Femur (tissue), 1 donor: ENCODE measurements at regions not wholly inside any gene's neighbourhood (a gene's known extent, or its start where the extent isn't known, plus 50 kb on each side); places are given as distances from the start of the nearest gene placed in this dataset.
"Not testable (repeated sequence)": the region's sequence is repeated elsewhere in the genome, so short reads cannot be mapped to it uniquely, and the experiment has no call there.

Experiments
- DNase-seq: peaks from one replicate; pipeline ENCODE4 v3.0.0-alpha.2; 2017

DNA sequence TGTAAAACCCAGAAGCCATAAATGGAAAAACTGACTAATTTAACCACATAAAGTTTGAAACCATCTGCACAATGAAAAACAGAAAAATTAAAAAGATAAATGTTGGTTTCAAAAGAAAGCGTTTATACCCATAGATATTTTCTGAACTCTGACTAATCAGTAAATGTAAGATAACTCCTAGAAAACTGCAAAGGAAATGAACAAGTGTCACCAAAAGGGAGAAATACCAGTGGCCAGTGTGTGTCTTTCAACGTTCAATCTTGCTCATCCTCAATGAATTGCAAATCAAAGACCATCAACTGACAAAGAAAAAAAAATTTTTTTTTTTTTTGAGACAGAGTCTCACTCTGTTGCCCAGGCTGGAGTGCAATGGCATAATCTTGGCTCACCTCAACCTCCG lies 180.1 kb downstream of the SYK start:
- DNase-seq = no peak

DNA sequence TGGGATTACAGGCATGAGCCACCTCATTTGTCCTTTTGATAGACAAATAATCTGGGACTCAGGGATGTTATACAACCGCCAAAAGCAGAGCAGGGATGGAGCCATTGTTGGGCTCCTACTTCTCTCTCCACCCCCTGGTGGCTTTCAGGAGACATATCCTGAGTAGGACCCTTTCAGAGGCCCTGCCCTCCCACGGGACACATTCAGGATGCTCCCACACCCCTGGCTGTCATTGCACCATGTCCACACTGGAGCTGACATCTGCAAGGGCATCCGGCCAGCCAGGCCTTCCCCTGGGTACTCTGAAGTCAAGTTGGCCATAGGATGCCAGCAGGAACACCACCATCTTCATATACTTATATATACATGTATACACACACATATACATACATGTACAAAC lies 181.8 kb downstream of the SYK start:
- no peak for DNase-seq

DNA sequence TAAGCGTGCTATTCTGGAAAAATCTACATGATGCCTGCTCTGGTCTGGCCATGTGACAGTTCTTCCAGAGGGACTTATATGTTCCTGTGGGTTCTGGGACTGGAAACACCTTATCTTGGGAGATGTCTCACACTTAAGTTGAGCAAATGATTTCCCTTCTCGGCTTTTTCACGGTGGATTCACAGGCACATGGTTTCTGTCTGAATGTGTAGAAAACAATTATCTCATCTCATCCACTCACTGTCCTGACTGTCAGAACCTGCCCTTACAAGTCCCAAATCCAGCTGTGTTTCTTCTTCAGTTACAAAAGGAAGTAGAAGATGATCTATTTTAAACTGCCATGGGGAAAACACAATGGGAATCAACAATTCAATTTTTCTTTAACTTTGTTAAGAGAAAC lies 184.0 kb downstream of the SYK start:
- DNase-seq = no peak

DNA sequence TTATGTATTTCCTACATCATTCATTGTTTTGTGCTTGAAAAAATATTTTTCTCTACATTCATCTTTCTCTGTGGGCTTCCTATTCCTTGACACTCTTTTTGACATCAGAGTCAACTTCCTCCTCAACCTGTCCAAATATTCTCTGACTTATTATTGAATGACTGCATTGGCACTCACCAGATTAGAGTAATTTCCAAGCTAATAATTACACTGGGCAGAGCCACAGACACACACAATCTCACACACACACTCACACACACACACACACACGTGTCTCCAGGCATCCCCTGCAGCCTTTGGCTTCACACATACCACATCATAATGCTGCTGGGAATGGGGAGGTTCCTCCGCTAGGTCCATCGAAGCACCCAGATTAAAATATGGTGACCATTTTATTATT lies 184.5 kb downstream of the SYK start:
- no peak for DNase-seq

DNA sequence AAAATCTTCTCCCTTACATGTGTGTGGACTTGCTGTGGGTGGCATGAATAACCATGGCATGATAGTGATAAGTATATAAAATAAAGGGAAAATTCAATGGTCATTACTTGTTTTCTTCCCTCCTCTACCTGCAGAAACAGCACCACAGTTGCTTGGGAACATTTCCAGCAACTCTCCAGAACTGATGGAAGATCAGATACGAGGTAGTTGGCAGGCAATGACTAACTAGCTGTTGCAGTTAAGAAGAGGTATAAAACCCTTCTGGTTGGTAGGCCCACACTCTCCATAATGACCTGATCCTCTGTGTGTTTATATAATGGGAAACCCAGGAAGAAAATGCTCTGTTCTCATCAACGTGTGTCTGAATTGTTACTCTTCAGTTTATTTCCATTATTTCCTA lies 185.9 kb downstream of the SYK start:
- DNase-seq = no peak

DNA sequence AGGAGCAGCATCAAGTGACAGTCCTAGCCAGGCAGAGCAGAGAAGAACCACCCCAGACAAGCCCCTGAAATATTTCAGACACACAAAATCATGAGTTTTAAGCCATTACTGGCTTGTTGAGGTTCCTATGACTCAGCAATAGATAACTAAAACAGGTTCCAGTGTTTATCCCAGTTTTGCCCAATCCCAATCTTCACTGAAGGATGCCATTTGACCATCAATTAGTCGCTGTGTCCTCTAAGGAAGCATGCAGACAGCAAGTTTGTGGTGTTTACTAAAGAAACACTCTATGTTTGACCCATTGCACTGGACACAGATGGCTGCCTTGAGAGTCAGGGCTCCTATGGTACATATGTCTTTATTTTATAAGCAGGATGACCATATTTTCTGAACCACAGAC lies 186.7 kb downstream of the SYK start:
- DNase-seq = no peak

DNA sequence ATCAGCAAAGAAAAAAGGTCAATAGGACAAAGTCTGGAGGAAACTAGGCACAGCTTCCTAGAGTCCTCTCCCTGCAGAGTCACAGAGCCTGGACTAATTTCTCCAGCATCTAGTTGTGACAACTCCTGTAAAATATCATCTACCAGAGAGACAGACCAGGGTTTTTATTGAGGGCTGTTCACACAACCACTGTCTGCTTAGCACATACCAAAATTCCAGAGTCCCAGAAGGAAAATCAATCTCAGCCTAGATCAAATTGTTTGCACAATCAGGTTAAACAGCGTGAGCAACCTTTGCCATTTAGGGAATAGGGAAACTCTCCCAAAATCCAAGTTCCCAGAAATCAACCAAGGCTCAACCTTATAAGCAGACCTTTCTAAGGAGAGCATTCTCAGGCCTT lies 190.3 kb downstream of the SYK start:
- DNase-seq = no peak

DNA sequence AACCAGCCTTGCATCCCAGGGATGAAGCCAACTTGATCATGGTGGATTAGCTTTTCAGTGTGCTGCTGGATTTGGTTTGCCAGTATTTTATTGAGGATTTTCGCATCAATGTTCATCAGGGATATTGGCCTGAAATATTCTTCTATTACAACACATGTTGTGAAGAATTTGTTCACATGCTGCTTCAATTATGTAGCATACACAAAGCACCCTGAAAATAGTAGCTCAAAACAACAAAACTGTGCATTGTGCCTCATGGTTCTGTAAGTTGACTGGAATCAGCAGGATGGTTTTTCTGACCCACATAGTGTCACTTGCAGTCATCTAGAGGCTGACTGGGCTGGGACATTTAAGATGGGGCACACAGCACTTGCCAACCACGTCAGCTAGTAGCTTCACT lies 193.9 kb downstream of the SYK start:
- no peak for DNase-seq

DNA sequence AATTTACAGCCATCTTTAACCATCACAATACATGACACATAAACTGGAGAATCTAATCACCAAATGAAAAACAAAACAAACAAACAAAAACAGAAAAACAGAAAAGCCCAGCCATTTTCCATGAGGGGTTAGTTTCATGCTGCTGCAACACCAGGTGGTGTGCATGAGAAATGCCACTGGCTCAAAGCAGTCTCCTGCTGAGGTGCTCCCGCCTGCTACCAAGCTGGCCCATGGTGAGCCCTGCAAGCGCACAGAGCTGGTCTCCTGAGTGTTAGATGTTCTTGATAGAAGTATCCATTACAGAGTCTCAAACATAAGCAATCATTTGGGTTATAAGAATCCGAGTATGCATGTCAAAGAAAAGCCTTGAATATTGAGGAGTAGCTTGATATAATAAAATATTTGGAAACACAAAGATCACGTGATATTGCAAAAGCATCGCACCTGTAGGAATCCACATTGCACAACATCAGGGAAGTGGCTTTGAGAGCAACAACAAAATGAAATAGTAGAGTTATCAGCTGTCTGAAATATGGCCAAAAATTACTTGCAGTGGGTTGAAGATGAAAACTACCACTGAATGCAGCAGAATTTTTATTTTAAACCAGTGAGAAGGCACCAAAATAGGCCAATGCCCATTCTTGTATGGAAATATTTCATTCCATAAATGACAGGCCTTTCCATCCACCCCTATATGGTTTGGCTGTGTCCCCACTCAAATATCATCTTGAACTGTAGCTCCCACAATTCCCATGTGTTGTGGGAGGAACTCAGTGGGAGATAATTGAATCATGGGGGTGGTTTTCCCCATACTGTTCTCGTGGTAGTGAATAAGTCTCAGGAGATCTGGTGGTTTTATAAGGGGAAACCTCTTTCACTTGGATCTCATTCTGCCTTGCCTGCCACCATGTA lies 194.8 kb downstream of the SYK start:
- DNase-seq = no peak

DNA sequence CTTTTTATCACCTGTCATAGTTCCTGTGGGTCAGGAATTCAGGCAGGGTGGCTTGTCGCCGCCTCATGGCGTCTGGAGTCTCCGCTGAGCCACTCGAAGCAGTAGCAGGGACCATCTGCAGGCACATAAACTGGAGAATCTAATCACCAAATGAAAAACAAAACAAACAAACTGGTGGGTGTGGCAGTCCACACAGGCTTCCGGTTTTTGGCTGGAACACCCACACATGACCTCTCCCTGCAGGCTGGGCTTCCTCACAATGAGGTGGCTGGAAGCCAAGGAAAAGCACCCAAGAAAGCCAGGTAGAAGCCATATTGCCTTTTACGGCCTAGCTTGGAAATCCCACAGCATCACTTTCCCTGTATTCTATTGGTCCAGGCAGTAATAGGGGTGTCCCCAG lies 197.0 kb downstream of the SYK start:
- no peak for DNase-seq

DNA sequence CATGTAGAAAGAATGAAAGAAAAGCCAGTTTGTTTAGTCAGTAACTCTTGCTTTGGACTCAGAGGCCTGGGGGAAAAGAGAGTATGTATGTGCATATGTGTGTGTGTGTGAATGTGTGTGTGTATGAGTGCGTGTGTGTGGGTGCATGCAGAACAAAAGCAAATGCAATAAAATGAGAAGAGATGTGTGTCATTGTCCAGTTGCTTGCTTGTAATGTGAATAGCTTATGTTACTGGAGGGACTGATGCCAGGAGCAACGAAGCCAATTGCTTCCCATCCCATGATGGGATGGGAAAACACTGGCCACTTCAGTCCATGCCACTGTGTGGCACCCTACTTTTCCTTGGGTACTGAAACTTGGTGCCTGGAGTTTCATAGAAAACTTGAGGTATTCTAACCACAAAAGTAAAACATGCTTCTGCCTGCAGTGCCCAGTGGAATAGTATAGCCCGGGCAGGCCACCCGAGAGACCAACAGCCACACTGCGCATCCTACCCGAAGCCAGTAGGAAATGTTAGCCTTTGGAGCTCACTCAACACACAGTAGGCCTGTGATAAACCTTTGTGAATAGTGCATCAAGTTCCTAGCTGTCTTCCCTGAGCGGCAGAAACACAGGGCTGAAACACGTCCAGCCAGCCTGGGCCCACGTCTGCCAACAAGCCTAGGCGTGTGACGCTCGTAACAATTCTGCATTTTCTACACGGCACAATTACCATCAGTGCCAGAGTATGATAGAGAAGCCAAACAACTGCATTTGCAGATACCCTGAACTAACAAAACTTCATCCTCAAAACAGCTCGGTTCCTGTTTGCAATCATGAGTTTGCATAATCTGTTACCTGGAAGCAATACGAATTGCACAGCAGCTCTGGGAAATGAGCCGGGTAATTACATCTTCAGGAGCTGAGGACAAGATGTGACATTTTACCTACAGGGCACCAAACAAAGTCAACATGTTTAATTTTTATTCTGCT lies 198.1 kb downstream of the SYK start:
- no peak for DNase-seq

DNA sequence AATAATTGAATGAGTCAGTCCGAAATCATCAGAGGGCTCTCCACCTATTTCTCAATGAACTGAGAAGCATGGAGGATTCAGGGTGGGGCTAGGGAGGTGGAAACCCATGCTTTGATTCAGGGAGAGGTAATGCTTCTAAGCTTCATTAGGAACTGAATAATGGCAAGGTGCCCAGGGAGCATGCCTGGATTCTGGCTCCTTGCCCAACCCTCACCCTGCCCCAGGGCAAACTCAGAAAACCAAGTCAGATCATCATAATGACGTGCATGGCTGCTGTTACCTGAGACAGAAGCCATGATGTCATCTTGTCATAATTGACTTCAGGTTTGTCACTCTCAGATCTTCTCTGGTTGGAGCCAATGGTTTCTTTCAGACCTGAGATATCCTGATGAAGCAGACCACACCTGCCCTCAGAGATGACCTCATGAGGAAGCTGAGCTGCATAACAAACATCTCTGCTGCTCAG lies 199.6 kb downstream of the SYK start:
- DNase-seq = no peak

DNA sequence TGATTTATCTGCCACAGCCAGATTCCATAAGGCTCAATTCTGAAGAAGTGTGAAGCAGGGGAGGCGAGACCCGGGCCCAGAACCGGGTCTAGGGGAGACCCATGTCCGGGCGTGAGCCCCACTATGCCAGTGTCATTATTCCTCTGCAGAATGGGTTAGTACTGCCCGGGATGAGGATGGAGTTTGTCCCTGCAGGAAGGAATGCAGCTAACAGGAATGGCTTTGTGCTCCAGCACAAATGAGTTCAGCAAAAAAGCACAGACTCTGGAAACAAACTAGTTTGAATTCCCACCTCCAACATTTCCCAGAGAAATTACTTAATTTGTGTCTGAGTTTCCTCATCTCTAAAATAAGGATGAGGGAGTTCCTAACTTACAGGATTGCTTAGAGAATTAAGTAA lies 202.9 kb downstream of the SYK start:
- no peak for DNase-seq

DNA sequence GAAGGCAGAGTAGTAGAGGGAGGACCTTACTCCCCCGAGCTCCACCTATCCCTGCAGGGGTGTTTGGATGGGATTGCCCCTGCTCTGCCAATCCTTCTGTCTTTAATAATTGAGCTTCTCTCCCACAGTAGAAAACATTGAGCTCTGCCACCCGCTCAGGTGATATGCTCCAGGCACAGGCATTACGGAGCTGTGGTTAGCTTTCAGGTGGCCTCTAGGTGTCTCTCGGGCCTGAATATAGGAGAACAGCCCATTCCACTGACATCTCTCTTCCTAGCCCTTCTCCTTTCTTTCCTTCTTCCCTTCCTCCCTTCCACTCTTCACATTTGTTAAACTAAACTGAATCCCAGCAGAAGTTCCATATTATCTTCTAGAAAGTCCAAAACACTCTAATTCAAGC lies 203.4 kb downstream of the SYK start:
- no peak for DNase-seq

DNA sequence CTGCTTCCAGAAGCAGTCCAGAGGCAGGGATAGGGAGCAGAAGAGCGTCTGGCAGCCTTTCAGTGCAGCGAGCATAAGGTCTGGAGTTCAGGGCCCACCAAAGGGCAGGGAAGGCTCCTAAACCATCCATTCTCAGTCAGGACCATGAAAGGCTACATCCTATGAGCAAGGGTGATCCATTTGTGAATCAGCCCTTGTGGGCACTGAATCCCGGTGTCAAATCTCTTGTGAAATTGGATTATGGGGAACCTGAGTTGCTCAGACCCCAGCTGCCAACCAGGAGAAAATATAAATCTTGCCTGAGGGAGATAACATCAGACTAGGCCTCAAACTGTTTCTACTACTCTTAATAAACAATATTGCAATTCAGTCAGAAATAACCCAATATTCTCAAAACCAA lies 204.4 kb downstream of the SYK start:
- DNase-seq = no peak

DNA sequence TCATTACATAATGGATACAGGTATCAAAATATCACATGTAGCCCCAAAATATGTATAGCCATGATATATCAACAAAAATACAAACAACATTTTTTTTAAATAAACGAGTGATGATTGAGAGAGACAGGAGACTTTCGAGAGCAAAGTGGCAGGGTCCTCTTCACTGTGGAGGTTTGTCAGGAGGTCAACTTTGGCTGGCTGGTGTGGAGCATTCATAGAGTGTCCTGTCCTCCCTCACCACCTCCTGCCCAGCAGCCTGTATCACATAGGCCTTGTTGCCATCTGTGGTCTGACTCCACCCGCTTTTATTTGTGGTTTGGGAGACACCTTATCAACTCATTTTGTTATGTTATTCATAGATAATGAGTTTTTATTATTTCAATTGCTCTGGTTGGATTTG lies 206.9 kb downstream of the SYK start:
- no peak for DNase-seq

DNA sequence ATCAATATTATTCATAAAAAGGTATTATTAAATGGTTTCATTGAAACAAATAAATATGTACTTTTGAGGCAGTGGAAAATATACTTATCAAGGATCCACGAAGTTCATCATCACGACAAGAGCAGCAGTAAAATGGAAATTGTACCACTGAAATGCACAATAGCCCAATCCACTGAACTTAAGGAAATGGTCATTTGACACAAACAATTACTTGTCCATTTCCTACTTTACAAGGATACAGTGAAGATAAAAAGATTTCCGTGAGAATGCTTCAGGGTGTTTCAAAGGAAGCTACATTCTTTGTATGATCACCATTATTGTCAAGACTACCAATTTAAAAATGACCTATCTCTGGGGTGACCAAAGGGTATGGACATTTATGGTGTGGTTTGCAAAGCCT lies 210.3 kb downstream of the SYK start:
- DNase-seq = no peak

DNA sequence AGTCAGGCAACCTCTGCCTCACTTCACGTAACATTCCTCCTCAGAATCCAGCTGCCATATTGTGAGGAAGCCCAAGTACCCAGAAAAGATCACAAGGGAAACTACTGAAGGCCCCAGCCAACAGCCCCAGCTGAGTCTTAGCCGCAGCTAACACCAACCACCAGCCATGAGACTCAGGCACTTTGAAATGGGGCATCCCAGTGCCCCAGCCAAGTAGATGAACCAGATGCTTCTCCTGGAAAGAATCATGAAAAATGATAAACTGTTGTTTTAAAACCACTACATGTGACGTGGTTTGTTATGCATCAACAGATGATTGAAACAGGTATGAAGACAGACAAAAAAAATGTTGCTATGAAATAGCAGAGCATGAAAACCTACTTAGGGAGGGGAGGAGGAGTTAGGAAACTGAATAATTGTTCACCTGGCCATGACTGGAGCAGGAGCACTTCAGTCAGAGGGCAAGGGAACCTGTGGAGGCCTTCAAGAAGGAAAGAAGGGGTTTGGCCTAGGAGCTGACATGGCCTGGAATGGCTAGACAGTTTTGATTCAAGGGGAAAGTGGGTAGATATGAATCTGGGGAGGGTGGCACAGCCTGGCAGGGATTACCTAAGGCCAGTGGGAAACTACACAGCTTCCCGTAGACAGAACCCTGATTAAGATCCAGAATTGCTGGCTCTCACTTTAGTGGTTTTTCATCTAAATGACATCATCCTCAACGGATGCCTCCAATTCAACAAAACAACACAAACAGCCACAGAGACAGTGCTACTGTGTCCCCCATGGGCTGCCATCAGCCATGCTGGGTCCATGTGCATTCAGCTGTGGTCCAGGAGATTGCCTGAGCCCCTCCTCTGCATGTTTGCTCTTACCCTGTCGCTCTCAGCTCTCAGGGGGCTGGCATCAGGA lies 211.6 kb downstream of the SYK start:
- no peak for DNase-seq

DNA sequence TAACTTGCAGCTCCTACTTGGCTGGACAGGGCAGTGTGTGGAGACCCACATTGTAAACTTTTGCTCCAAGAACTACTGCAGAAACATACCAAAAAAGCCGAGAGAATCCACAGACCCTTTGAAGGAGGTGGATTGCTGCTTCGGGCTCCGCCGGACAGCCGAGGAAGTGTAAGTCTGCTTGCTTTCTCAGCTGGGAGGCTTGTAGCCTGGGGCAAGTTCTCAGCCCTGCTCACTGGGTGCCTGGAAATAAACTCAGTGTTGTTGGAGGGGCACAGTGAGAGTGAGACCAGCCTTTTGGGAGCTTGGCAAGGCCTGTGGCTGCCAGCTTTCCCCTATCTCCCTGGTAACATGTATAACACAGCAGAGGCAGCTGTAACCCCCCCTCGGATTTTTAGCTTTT lies 215.6 kb downstream of the SYK start:
- no peak for DNase-seq

DNA sequence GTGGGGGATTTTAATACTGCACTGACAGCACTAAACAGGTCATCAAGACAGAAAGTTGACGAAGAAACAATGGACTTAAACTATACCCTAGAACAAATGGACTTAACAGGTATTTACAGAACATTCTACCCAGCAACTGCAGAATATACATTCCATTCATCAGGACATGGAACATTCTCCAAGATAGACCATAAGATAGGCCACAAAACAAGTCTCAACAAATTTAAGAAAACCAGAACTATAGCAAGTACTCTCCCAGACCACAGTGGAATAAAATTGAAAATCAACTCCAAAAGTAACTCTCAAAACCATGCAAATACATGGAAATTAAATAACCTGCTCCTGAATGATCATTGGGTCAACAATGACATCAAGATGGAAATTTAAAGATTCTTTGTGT lies 218.3 kb downstream of the SYK start:
- DNase-seq = not testable (repeated sequence)

DNA sequence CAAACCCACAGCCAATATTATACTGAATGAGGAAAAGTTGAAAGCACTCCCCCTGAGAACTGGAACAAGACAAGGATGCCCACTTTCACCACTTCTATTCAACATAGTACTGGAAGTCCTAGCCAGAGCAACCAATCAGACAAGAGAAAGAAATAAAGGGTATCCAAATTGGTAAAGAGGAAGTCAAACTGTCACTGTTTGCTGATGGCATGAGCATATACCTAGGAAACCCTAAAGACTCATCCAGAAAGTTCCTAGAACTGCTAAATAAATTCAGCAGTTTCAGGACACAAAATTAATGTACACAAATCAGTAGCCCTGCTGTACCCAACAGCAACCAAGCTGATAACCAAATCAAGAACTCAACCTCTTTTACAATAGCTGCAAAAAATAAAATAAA lies 220.0 kb downstream of the SYK start:
- DNase-seq = not testable (repeated sequence)

DNA sequence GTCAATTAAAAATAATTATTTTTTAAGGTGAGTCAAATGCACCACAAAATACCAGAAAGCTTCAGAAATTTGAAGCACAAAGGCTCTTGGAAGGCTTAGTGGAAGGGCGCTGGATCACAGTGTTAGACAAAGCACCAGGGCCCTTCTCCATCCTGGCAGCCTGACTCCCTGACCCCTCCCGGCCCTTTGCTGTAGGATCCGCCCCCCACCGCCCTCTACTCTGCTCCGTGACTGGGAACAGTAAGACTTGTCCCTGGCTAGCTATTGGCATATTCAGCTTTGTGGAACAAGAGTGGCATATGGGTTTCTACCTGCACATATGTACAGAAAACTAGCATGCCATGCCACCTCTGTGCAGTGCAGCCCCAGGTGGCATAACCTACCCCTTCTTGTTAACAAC lies 222.1 kb downstream of the SYK start:
- no peak for DNase-seq

DNA sequence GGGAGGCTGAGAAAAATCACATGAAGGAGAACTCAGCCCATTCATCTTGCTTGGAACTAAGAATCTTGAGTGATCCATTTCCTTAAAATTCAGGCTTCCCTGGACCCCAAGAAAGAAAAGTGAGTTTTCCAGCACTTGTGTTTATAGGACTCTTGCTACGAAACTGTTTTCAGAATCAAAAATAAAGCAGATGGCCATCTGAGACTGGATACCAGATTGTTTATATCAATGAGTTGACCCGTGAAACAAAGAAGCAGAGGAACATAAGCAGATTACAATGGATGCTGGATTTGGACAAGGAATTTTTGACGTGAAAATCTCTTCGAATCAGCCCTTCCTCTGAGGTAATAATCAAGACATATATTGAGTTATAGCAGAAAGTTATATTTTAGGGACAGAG lies 223.2 kb downstream of the SYK start:
- DNase-seq = no peak
